T-helper 9 cell (primary cell): ENCODE measurements at regions not wholly inside any gene's neighbourhood (a gene's known extent, or its start where the extent isn't known, plus 50 kb on each side); places are given as distances from the start of the nearest gene placed in this dataset.
"Not testable (repeated sequence)": the region's sequence is repeated elsewhere in the genome, so short reads cannot be mapped to it uniquely, and the experiment has no call there.

Experiments used
- DNase-seq: peaks from one replicate; pipeline ENCODE4 v3.0.0-alpha.2; 2020

- not testable (repeated sequence) for DNase-seq
Measured at GRCh38 chr15:77896147-77897112, 181.1 kb downstream of the TBC1D2B start.

- no peak for DNase-seq
Measured at GRCh38 chr15:77895742-77896141, 181.8 kb downstream of the TBC1D2B start.

GRCh38 chr15:77895145-77895544 lies 182.4 kb downstream of the TBC1D2B start:
- DNase-seq = not testable (repeated sequence)

- DNase-seq = not testable (repeated sequence)
Measured at GRCh38 chr15:77893671-77894640, 183.6 kb downstream of the TBC1D2B start.

DNA sequence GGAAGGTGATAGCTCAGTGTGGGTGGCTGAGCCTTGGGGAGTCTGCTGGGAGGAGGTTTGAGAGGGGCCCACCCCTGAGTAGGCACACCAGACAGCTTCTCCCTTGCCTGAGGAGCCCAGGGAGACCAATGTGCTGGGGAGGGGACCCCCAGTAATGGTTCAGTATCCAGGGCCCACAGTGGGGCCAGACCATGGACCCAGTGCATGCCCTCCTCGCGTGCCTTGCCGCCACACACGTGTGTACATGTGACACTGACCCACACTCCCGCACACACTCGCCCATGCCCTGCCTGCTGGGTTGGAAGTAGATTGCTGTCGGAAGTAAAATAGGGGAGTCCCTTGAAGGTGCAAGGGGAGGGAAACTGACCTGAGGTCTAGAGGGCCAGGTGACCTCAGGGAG lies 184.3 kb downstream of the TBC1D2B start:
- DNase-seq = not testable (repeated sequence)

DNA sequence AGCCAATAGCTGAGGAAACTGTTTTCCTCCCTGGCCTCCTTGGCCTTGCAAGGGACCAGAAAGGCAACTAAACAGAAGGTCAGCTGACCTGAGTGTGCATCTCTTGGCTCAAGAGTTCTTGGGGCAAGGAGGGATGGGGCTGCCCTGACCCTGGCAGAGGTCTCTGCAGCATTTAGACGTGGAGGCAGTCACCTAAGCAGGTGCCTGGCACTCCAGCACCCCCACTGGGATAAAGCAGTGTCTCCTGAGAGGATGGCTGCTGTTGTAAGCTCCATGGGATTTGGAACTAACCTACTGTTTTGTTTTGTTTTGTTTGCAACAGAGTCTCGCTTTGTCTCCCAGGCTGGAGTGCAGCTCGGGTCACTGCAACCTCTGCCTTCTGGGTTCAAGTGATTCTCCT lies 185.2 kb downstream of the TBC1D2B start:
- no peak for DNase-seq

GRCh38 chr15:77891862-77892261 lies 185.6 kb downstream of the TBC1D2B start:
- DNase-seq = not testable (repeated sequence)

- not testable (repeated sequence) for DNase-seq
Measured at GRCh38 chr15:77890911-77891801, 186.4 kb downstream of the TBC1D2B start.

GRCh38 chr15:77889828-77890725 lies 187.4 kb downstream of the TBC1D2B start:
- DNase-seq = not testable (repeated sequence)

- no peak for DNase-seq
Measured at GRCh38 chr15:77889009-77889806, 188.3 kb downstream of the TBC1D2B start.

DNA sequence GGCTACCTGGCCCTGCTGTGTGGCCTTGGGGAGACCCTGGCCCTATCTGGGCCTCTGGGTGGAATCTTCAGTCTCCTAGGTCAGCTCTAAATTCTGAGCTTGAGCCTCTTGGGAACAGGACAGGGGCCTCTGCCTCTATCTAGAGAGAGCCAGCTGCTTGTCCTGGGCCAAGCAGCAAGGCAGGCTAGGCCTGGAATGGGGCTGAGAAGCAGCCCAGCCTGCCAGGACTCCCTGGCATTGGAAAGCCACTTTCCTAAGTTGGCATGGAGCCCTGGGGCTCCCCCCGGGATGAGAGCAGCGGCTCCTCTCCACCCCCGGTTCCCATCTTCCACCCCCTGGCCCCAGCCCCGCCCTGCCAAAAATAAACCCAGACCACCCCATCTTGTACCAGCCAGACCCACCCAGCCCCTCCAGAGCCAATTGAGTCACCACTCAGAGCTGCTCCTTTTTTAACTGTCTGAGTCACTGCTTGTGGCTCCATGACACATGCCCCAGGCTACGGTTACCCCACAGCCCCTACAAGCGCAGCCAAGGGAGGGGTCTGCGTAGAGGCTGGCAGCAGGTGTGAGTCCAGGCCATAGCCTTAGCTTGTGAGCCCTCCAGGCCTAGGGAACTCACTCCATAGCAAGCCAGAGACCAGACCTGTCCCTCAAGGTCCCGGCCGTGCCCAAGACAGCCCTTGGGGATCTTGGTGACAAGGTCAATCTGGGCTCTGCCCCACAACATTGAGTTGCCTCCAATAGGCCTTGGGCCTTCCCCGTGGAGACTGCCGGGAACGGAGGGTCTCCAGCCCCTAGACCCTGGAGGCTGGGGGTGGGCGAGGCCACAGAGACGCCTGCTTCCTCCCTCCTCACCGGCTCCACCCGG lies 189.7 kb downstream of the TBC1D2B start:
- DNase-seq = not testable (repeated sequence)

- DNase-seq = no peak
Measured at GRCh38 chr15:77886805-77887448, 190.6 kb downstream of the TBC1D2B start.

GRCh38 chr15:77885877-77886500 lies 191.5 kb downstream of the TBC1D2B start:
- DNase-seq = not testable (repeated sequence)

DNA sequence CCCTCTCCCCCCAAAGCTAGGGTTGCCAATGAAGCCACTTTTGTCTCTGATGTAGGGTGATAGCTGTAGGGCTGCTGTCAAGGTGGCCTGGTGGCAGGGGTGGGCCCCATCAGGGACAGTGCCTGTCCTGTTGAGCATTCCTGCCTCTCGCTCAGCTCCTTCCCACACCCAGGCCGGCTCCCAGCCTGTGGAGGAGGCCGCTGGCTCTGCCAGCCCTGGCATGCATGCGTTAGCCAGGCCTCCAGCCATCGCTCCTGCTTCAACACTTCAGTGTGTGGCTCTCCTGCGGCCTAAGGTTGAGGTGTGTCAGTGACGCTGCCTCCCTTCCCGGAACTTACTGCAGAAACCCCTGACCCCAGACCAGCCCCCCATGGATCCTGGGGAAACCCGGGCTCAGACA lies 194.5 kb downstream of the TBC1D2B start:
- not testable (repeated sequence) for DNase-seq

DNA sequence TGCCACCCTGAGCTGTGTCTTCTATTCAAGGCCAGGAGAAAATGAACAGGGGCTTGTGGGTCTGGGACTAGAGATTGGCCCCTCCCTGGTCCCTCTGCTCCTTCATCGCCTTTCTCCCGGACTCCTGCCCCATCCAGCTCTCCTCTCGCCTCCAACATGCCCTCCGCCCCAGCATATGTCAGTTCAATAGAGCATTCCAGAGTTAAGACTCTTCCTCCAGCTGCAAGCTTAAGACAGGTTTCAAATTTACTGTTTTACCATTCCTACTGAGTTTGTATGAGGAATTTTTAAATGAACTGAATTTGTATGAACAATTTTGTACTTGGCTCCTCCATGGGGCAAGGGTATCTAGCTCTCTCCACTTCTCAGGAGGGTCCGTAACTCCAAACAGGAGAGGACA lies 195.6 kb downstream of the TBC1D2B start:
- DNase-seq = no peak

DNA sequence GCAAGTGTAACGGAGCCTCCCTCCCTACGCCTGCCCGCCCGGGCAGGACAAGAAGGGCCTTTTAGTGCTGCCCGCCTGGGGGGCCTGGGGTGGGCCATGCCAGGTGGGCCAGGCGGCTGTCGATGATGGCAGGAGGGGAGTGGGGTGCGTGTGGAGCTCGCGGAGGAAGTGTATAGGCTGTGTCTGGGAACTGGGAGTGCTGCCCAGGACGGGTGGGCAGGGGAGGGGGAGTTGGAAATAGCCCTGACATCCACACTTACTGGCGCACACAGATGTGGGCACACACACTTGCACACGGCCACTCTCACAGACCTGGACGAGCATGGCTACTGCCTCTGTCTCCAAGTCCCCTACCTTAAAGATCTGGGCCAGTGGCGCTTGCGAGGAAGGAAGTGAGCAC lies 196.0 kb downstream of the TBC1D2B start:
- not testable (repeated sequence) for DNase-seq

- not testable (repeated sequence) for DNase-seq
Measured at GRCh38 chr15:77879466-77879865, 198.0 kb downstream of the TBC1D2B start.
